ENCODE measurements at regions not wholly inside any gene's neighbourhood (a gene's known extent, or its start where the extent isn't known, plus 50 kb on each side); places are given as distances from the start of the nearest gene placed in this dataset.

DNA sequence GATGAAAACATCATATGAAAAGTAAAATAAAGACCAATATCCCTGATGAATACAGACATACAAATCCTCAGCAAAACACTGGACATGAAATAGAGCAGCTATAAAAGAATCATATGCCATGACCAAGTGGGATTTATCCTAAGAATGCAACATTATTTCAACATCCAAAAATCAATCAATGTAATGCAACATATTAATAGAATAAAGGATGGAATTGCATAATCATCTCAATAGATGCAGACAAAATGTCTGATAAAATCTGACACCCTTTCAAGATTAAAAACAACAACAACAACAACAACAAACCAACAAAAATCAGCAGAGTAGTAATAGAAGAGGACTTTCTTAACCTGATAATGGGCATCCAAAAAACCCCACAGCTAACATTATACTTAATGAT is 63.8 kb upstream of the IL1R1 start:
- TF ChIP-seq, protein P1, sequence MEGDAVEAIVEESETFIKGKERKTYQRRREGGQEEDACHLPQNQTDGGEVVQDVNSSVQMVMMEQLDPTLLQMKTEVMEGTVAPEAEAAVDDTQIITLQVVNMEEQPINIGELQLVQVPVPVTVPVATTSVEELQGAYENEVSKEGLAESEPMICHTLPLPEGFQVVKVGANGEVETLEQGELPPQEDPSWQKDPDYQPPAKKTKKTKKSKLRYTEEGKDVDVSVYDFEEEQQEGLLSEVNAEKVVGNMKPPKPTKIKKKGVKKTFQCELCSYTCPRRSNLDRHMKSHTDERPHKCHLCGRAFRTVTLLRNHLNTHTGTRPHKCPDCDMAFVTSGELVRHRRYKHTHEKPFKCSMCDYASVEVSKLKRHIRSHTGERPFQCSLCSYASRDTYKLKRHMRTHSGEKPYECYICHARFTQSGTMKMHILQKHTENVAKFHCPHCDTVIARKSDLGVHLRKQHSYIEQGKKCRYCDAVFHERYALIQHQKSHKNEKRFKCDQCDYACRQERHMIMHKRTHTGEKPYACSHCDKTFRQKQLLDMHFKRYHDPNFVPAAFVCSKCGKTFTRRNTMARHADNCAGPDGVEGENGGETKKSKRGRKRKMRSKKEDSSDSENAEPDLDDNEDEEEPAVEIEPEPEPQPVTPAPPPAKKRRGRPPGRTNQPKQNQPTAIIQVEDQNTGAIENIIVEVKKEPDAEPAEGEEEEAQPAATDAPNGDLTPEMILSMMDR (IDR thresholded peaks at IDR 0.05; ENCODE audit: unreplicated experiment) = no peak
- Mint-ChIP-seq H3K9me3 (ENCODE audit: low read depth) (peaks cover 4% of the 10 kb centered on the region), H3K36me3 (ENCODE audit: insufficient read depth) (no peaks in the 10 kb centered on the region), H3K27me3 (no peaks in the 10 kb centered on the region), H3K4me3 (ENCODE audit: low read depth) (no peak overlapping the region), H3K27ac (no peak overlapping the region), H3K4me1 (ENCODE audit: low read depth) (peaks cover 4% of the 10 kb centered on the region)
- DNase-seq (ENCODE audit: low spot score, unreplicated experiment) = no peak

DNA sequence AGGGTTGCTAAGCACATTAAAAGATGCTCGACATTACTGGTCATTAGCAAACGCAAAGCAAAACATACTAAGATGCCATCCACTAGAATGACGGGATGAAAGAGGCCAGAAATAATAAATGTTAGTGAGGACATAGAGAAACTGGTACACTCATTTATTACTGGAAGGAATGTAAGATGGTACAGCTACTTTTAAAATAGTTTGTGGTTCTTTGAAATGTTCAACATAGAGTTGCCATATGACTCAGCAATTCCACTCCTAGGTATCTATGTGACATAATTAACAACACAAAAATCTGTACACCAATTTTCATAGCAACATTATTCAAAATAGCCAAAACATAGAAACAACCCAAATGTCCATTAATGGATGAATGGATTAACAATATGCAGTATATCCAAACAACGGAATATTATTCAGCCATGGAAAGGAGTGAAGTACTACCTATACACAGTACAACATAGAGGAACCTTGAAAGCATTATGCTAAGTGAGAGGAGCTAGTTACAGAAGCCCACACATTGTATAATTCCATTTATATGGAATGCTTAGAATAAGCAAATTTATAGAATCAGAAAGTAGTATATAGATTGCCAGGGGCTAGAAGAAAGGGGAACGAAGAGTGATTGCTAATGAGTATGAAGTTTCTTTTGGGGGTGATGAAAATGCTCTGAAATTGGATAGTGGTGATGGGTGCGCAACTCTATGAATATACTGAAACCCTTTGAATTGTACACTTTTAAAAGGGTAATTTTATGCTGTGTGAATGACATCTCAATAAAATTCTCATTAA is 61.9 kb upstream of the IL1R1 start:
- Mint-ChIP-seq H3K4me3 (ENCODE audit: low read depth) (no peak overlapping the region), H3K4me1 (ENCODE audit: low read depth) (peaks cover 18% of the 10 kb centered on the region), H3K36me3 (ENCODE audit: insufficient read depth) (no peaks in the 10 kb centered on the region), H3K27ac (no peak overlapping the region), H3K9me3 (ENCODE audit: low read depth) (peaks cover 4% of the 10 kb centered on the region), H3K27me3 (no peaks in the 10 kb centered on the region)
- DNase-seq (ENCODE audit: low spot score, unreplicated experiment) = no peak
- TF ChIP-seq, protein P1 (IDR thresholded peaks at IDR 0.05; ENCODE audit: unreplicated experiment) = no peak

DNA sequence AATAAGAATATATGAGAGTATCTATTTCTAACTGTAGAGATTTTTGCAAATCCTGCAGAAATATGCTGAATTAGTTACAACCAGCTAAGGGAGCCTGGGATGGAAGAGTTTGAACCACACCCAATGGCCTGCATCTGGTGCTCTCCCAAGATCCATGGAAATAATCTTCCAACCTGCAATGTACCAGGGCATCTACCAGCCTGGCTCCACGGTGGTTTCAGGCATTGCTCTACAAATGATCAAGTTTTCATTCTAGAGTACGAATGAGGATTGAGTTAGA is 61.4 kb upstream of the IL1R1 start:
- Mint-ChIP-seq H3K27me3 (no peaks in the 10 kb centered on the region), H3K9me3 (ENCODE audit: low read depth) (peaks cover 4% of the 10 kb centered on the region), H3K4me1 (ENCODE audit: low read depth) (peaks cover 18% of the 10 kb centered on the region), H3K4me3 (ENCODE audit: low read depth) (no peak overlapping the region), H3K27ac (no peak overlapping the region), H3K36me3 (ENCODE audit: insufficient read depth) (no peaks in the 10 kb centered on the region)
- DNase-seq (ENCODE audit: low spot score, unreplicated experiment) = no peak
- TF ChIP-seq, protein P1 (IDR thresholded peaks at IDR 0.05; ENCODE audit: unreplicated experiment) = no peak

DNA sequence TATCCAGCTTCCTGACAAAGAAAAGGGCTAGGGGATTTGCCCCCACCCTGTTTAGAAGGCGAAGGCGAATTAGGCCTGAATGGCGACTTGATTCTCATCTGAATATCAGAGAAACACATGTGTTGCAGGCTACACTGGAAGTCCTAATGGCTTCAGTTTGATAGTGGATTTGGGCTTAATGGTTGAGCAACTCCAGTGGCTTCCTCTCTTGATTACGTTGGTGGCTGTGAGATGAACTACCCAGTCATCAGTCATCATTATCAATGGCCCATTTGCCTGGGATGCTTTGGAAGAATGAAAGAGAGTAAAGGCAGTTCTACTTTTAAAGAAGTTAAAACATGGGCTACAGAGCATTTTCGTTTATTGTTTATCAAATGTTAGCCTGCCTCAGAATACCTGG is 60.9 kb upstream of the IL1R1 start:
- no peak overlapping the region for H3K4me3 Mint-ChIP-seq (ENCODE audit: low read depth)
- TF ChIP-seq, protein P1 (IDR thresholded peaks at IDR 0.05; ENCODE audit: unreplicated experiment) = no peak
- H3K4me1 Mint-ChIP-seq (ENCODE audit: low read depth) = peaks cover 18% of the 10 kb centered on the region
- peaks cover 4% of the 10 kb centered on the region for H3K9me3 Mint-ChIP-seq (ENCODE audit: low read depth)
- no peaks in the 10 kb centered on the region for H3K36me3 Mint-ChIP-seq (ENCODE audit: insufficient read depth)
- no peaks in the 10 kb centered on the region for H3K27me3 Mint-ChIP-seq
- no peak for DNase-seq (ENCODE audit: low spot score, unreplicated experiment)
- no peak overlapping the region for H3K27ac Mint-ChIP-seq

DNA sequence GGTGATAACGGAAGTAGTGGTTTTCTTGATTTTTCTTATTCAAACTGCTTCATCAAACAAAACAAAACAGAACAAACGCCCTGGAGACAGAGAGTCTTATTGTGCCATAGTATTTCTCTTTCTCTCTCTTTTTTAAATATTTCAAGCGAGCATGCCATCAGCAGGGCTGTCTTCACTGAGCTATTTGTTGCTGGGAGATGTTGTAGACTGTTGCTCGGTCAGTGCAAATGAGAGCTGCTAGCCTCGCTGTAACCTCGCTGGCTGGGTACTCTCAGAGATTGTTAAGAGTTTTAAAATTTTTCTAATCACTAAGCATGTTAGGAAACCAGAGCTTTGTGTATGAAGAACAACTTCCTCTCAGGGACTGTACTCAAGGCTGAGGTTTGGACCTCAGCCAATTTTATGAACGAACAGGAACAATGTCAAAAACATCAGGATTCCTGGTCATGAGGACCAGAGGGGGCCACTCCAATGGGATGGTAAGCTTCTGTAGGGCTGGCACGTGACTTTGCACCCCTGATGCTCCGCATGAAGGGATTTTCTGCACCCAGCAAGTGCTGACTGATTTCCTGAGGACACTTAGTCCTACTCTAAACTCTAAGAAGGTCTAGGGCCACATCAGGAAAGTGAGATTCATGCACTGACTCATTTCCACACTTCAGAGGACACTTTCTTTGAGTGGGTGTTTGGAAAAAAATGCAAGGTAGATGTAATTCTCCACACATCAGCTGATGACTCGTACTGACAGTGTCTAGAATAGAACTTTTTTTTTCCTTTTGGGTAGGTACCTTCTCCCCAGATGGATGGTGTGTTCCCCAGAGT is 59.8 kb upstream of the IL1R1 start:
- no peak for DNase-seq (ENCODE audit: low spot score, unreplicated experiment)
- H3K4me3 Mint-ChIP-seq (ENCODE audit: low read depth) = no peak overlapping the region
- H3K4me1 Mint-ChIP-seq (ENCODE audit: low read depth) = peaks cover 18% of the 10 kb centered on the region
- TF ChIP-seq, protein P1 (IDR thresholded peaks at IDR 0.05; ENCODE audit: unreplicated experiment) = no peak
- peaks cover 4% of the 10 kb centered on the region for H3K9me3 Mint-ChIP-seq (ENCODE audit: low read depth)
- H3K27me3 Mint-ChIP-seq = no peaks in the 10 kb centered on the region
- H3K36me3 Mint-ChIP-seq (ENCODE audit: insufficient read depth) = no peaks in the 10 kb centered on the region
- no peak overlapping the region for H3K27ac Mint-ChIP-seq
